ENCODE measurements at regions not wholly inside any gene's neighbourhood (a gene's known extent, or its start where the extent isn't known, plus 50 kb on each side); places are given as distances from the start of the nearest gene placed in this dataset.

DNA sequence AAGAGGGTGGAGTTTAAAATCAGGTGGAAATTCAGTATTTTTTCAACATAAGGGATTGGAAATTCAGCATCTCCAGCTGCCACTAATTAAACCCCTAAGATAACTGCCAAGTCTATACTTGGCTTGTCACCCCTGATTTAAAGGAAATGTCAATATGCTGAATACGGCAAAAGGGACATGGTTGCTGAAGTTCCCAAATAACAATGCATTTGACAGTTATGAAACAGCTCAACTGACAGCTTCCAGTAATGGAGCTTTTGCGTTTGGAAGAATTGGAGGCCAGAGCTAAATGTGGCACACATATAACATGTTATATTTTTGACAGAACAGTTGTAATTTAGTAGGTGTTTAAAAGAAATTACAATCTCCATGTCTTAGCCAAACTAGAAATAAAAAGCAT is 1867.9 kb upstream of the LRRTM1 start:
- Histone ChIP-seq H3K4me1 (ENCODE audit: low read depth) (no peaks in the 10 kb centered on the region), H3K4me3 (no peak overlapping the region), H3K27me3 (no peaks in the 10 kb centered on the region), H3K9me3 (ENCODE audit: low read depth) (no peaks in the 10 kb centered on the region), H3K36me3 (no peaks in the 10 kb centered on the region), H3K27ac (no peak overlapping the region)
- TF ChIP-seq, protein P1, sequence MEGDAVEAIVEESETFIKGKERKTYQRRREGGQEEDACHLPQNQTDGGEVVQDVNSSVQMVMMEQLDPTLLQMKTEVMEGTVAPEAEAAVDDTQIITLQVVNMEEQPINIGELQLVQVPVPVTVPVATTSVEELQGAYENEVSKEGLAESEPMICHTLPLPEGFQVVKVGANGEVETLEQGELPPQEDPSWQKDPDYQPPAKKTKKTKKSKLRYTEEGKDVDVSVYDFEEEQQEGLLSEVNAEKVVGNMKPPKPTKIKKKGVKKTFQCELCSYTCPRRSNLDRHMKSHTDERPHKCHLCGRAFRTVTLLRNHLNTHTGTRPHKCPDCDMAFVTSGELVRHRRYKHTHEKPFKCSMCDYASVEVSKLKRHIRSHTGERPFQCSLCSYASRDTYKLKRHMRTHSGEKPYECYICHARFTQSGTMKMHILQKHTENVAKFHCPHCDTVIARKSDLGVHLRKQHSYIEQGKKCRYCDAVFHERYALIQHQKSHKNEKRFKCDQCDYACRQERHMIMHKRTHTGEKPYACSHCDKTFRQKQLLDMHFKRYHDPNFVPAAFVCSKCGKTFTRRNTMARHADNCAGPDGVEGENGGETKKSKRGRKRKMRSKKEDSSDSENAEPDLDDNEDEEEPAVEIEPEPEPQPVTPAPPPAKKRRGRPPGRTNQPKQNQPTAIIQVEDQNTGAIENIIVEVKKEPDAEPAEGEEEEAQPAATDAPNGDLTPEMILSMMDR (IDR thresholded peaks at IDR 0.05; ENCODE audit: low read depth, low read length): no peak
- DNase-seq (ENCODE audit: low read depth in 1 of 2, low spot score in 1 of 2): no peak

DNA sequence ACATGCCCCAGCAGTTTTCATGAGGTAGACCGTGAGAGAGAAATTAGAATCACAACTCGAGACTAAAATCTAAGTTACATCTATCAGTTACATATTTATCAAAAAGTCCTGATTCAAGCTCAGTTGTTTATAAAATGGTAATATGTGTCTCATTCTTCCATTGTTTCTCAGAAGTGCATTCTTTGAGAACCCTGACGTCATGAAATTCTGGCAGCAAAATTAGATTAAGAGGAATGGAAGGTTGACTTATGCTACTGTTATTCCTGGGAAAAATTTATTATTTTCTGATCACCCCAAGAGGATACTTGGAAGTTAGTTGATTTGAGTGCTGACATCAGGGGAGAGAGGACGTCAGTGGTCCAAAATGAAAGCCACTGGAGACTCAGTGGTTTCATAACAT is 1864.8 kb upstream of the LRRTM1 start:
- Histone ChIP-seq H3K4me3 (no peak overlapping the region), H3K4me1 (ENCODE audit: low read depth) (no peaks in the 10 kb centered on the region), H3K27me3 (no peaks in the 10 kb centered on the region), H3K36me3 (no peaks in the 10 kb centered on the region), H3K9me3 (ENCODE audit: low read depth) (no peaks in the 10 kb centered on the region), H3K27ac (no peak overlapping the region)
- TF ChIP-seq, protein P1 (IDR thresholded peaks at IDR 0.05; ENCODE audit: low read depth, low read length): no peak
- DNase-seq (ENCODE audit: low read depth in 1 of 2, low spot score in 1 of 2): no peak

DNA sequence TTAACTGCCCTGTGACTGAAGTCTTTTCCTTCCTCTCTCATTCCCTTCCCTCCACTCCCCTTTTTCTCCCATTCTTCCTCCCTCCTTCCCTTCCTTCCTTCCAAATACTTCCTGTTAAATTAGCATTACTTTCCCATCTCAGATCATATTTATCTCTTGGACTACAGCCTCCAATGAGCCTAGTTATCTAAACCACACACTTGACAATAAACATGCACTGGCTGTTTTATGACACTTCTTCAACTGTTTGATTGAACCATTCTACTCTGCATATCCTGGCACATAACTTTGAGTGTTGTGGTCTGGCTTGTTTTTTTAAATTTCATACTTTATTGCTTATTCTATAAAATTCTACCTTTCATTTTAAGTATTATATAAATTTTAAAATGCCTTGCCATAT is 1860.8 kb upstream of the LRRTM1 start:
- no peaks in the 10 kb centered on the region for H3K9me3 ChIP-seq (ENCODE audit: low read depth)
- no peaks in the 10 kb centered on the region for H3K36me3 ChIP-seq
- no peaks in the 10 kb centered on the region for H3K27me3 ChIP-seq
- no peak overlapping the region for H3K27ac ChIP-seq
- no peak for DNase-seq (ENCODE audit: low read depth in 1 of 2, low spot score in 1 of 2)
- H3K4me3 ChIP-seq: no peak overlapping the region
- TF ChIP-seq, protein P1 (IDR thresholded peaks at IDR 0.05; ENCODE audit: low read depth, low read length): no peak
- H3K4me1 ChIP-seq (ENCODE audit: low read depth): no peaks in the 10 kb centered on the region

DNA sequence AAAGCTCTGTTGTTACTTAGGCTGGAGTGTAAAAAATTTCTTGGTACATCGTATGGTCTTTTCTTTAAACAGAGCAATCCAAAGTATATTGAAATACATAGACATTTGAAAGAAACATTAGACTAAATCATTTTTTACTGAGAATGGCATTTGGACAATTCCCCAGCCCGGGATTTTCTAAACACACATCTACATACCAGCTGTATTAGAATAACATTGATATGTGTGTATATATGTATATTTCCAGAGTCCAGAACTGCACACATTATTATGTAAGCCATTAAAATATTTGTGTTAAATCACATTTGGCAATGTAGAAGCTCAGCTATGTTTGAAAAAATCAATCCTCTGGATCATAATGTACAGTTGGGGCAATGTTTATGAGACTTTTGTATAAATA is 1853.6 kb upstream of the LRRTM1 start:
- Histone ChIP-seq H3K9me3 (ENCODE audit: low read depth) (no peaks in the 10 kb centered on the region), H3K4me3 (no peak overlapping the region), H3K4me1 (ENCODE audit: low read depth) (no peaks in the 10 kb centered on the region), H3K27me3 (no peaks in the 10 kb centered on the region), H3K27ac (no peak overlapping the region), H3K36me3 (no peaks in the 10 kb centered on the region)
- TF ChIP-seq, protein P1 (IDR thresholded peaks at IDR 0.05; ENCODE audit: low read depth, low read length): no peak
- DNase-seq (ENCODE audit: low read depth in 1 of 2, low spot score in 1 of 2): no peak

DNA sequence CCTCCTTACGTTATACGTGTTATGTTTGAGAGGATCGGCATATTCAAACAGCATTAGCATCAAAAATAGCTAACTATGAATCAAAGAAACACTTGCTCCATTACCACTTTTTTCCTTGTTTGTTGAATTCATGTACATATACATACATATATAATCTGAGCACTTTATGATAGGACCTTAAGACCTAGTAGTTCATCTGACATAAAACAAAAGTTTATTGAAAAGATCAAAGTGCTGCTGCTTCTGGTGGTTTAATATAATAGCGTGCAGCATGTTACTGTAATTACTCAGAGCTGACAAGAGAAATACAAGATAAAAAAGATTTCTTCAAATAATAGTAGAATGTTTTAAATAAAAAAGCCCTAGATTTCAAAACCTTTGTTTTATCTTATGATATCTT is 1850.9 kb upstream of the LRRTM1 start:
- H3K4me3 ChIP-seq: no peak overlapping the region
- no peak overlapping the region for H3K27ac ChIP-seq
- no peaks in the 10 kb centered on the region for H3K36me3 ChIP-seq
- H3K9me3 ChIP-seq (ENCODE audit: low read depth): no peaks in the 10 kb centered on the region
- H3K4me1 ChIP-seq (ENCODE audit: low read depth): no peaks in the 10 kb centered on the region
- H3K27me3 ChIP-seq: no peaks in the 10 kb centered on the region
- DNase-seq (ENCODE audit: low read depth in 1 of 2, low spot score in 1 of 2): no peak
- TF ChIP-seq, protein P1 (IDR thresholded peaks at IDR 0.05; ENCODE audit: low read depth, low read length): no peak

DNA sequence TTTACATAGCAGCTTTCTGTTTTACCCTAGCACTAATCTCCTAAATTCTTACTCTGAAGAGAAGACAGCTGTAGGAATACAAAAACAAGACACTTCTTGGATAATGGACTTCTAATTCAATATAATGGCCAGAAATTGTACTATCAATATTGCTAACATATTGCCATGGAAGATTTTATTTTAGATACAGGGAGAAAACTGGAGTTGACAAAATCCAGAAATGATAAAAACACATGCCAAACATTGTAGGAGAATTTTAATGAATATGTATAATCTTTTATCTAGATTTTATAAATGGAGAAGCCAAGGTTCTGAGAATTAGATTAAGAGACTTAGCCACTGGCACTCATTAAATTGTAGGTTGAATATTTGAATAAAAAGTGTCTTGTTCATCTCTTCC is 1838.8 kb upstream of the LRRTM1 start:
- no peaks in the 10 kb centered on the region for H3K4me1 ChIP-seq (ENCODE audit: low read depth)
- no peak for DNase-seq (ENCODE audit: low read depth in 1 of 2, low spot score in 1 of 2)
- no peaks in the 10 kb centered on the region for H3K27me3 ChIP-seq
- H3K4me3 ChIP-seq: no peak overlapping the region
- TF ChIP-seq, protein P1 (IDR thresholded peaks at IDR 0.05; ENCODE audit: low read depth, low read length): no peak
- no peaks in the 10 kb centered on the region for H3K9me3 ChIP-seq (ENCODE audit: low read depth)
- no peaks in the 10 kb centered on the region for H3K36me3 ChIP-seq
- H3K27ac ChIP-seq: no peak overlapping the region

All from cardiac muscle cell (in vitro differentiated cells and primary cell).